ENCODE measurements at regions not wholly inside any gene's neighbourhood (a gene's known extent, or its start where the extent isn't known, plus 50 kb on each side); places are given as distances from the start of the nearest gene placed in this dataset.

- Mint-ChIP-seq H3K36me3 (ENCODE audit: low read depth) (no peaks in the 10 kb centered on the region), H3K9me3 (no peaks in the 10 kb centered on the region), H3K27me3 (ENCODE audit: low read depth) (no peaks in the 10 kb centered on the region), H3K27ac (no peak overlapping the region), H3K4me3 (no peak overlapping the region), H3K4me1 (ENCODE audit: low read depth) (no peaks in the 10 kb centered on the region)
Observed at GRCh38 chr5:61771808-61772207, 439.8 kb downstream of the ZSWIM6 start.

GRCh38 chr5:61775901-61776300 lies 443.8 kb downstream of the ZSWIM6 start:
- Mint-ChIP-seq H3K4me3 (no peak overlapping the region), H3K36me3 (ENCODE audit: low read depth) (no peaks in the 10 kb centered on the region), H3K27ac (no peak overlapping the region), H3K4me1 (ENCODE audit: low read depth) (no peaks in the 10 kb centered on the region), H3K27me3 (ENCODE audit: low read depth) (no peaks in the 10 kb centered on the region), H3K9me3 (no peaks in the 10 kb centered on the region)

GRCh38 chr5:61777292-61777691 lies 445.2 kb downstream of the ZSWIM6 start:
- no peaks in the 10 kb centered on the region for H3K27me3 Mint-ChIP-seq (ENCODE audit: low read depth)
- no peaks in the 10 kb centered on the region for H3K36me3 Mint-ChIP-seq (ENCODE audit: low read depth)
- no peaks in the 10 kb centered on the region for H3K4me1 Mint-ChIP-seq (ENCODE audit: low read depth)
- no peak overlapping the region for H3K4me3 Mint-ChIP-seq
- H3K27ac Mint-ChIP-seq = no peak overlapping the region
- H3K9me3 Mint-ChIP-seq = no peaks in the 10 kb centered on the region

GRCh38 chr5:61779743-61780142 lies 447.7 kb downstream of the ZSWIM6 start:
- Mint-ChIP-seq H3K4me1 (ENCODE audit: low read depth) (no peaks in the 10 kb centered on the region), H3K36me3 (ENCODE audit: low read depth) (no peaks in the 10 kb centered on the region), H3K9me3 (no peaks in the 10 kb centered on the region), H3K27me3 (ENCODE audit: low read depth) (no peaks in the 10 kb centered on the region), H3K4me3 (no peak overlapping the region), H3K27ac (no peak overlapping the region)

- H3K27ac Mint-ChIP-seq = no peak overlapping the region
- H3K27me3 Mint-ChIP-seq (ENCODE audit: low read depth) = no peaks in the 10 kb centered on the region
- H3K4me1 Mint-ChIP-seq (ENCODE audit: low read depth) = no peaks in the 10 kb centered on the region
- no peaks in the 10 kb centered on the region for H3K36me3 Mint-ChIP-seq (ENCODE audit: low read depth)
- no peak overlapping the region for H3K4me3 Mint-ChIP-seq
- no peaks in the 10 kb centered on the region for H3K9me3 Mint-ChIP-seq
Observed at GRCh38 chr5:61783481-61783880, 451.4 kb downstream of the ZSWIM6 start.

- Mint-ChIP-seq H3K27ac (no peak overlapping the region), H3K36me3 (ENCODE audit: low read depth) (no peaks in the 10 kb centered on the region), H3K27me3 (ENCODE audit: low read depth) (no peaks in the 10 kb centered on the region), H3K4me3 (no peak overlapping the region), H3K9me3 (no peaks in the 10 kb centered on the region), H3K4me1 (ENCODE audit: low read depth) (no peaks in the 10 kb centered on the region)
Observed at GRCh38 chr5:61784341-61784740, 452.3 kb downstream of the ZSWIM6 start.

- H3K36me3 Mint-ChIP-seq (ENCODE audit: low read depth) = no peaks in the 10 kb centered on the region
- no peak overlapping the region for H3K27ac Mint-ChIP-seq
- no peak overlapping the region for H3K4me3 Mint-ChIP-seq
- no peaks in the 10 kb centered on the region for H3K9me3 Mint-ChIP-seq
- H3K27me3 Mint-ChIP-seq (ENCODE audit: low read depth) = no peaks in the 10 kb centered on the region
- H3K4me1 Mint-ChIP-seq (ENCODE audit: low read depth) = no peaks in the 10 kb centered on the region
Observed at GRCh38 chr5:61788548-61788947, 456.5 kb downstream of the ZSWIM6 start.

- H3K4me1 Mint-ChIP-seq (ENCODE audit: low read depth) = no peaks in the 10 kb centered on the region
- no peaks in the 10 kb centered on the region for H3K27me3 Mint-ChIP-seq (ENCODE audit: low read depth)
- H3K9me3 Mint-ChIP-seq = no peaks in the 10 kb centered on the region
- no peak overlapping the region for H3K27ac Mint-ChIP-seq
- H3K36me3 Mint-ChIP-seq (ENCODE audit: low read depth) = no peaks in the 10 kb centered on the region
- H3K4me3 Mint-ChIP-seq = no peak overlapping the region
Observed at GRCh38 chr5:61790007-61790406, 457.9 kb downstream of the ZSWIM6 start.

- no peaks in the 10 kb centered on the region for H3K9me3 Mint-ChIP-seq
- no peak overlapping the region for H3K4me3 Mint-ChIP-seq
- H3K27ac Mint-ChIP-seq = no peak overlapping the region
- H3K4me1 Mint-ChIP-seq (ENCODE audit: low read depth) = no peaks in the 10 kb centered on the region
- H3K36me3 Mint-ChIP-seq (ENCODE audit: low read depth) = no peaks in the 10 kb centered on the region
- no peaks in the 10 kb centered on the region for H3K27me3 Mint-ChIP-seq (ENCODE audit: low read depth)
Observed at GRCh38 chr5:61790678-61791077, 458.6 kb downstream of the ZSWIM6 start.

- no peak overlapping the region for H3K4me3 Mint-ChIP-seq
- no peaks in the 10 kb centered on the region for H3K27me3 Mint-ChIP-seq (ENCODE audit: low read depth)
- H3K4me1 Mint-ChIP-seq (ENCODE audit: low read depth) = no peaks in the 10 kb centered on the region
Observed at GRCh38 chr5:61796773-61797172, 464.7 kb downstream of the ZSWIM6 start.

GRCh38 chr5:61800450-61800849 lies 468.4 kb downstream of the ZSWIM6 start:
- H3K27me3 Mint-ChIP-seq (ENCODE audit: low read depth) = no peaks in the 10 kb centered on the region
- no peak overlapping the region for H3K4me3 Mint-ChIP-seq
- no peaks in the 10 kb centered on the region for H3K4me1 Mint-ChIP-seq (ENCODE audit: low read depth)
- no peaks in the 10 kb centered on the region for H3K36me3 Mint-ChIP-seq (ENCODE audit: low read depth)
- no peaks in the 10 kb centered on the region for H3K9me3 Mint-ChIP-seq
- no peak overlapping the region for H3K27ac Mint-ChIP-seq

More at GRCh38 chr5:61796773-61797172, 464.7 kb downstream of the ZSWIM6 start:
- no peak overlapping the region for H3K27ac Mint-ChIP-seq
- no peaks in the 10 kb centered on the region for H3K9me3 Mint-ChIP-seq
- no peaks in the 10 kb centered on the region for H3K36me3 Mint-ChIP-seq (ENCODE audit: low read depth)

GRCh38 chr5:61801174-61801573 lies 469.1 kb downstream of the ZSWIM6 start:
- H3K4me1 Mint-ChIP-seq (ENCODE audit: low read depth) = no peaks in the 10 kb centered on the region
- H3K36me3 Mint-ChIP-seq (ENCODE audit: low read depth) = no peaks in the 10 kb centered on the region
- no peak overlapping the region for H3K27ac Mint-ChIP-seq
- H3K9me3 Mint-ChIP-seq = no peaks in the 10 kb centered on the region
- H3K27me3 Mint-ChIP-seq (ENCODE audit: low read depth) = no peaks in the 10 kb centered on the region
- no peak overlapping the region for H3K4me3 Mint-ChIP-seq

GRCh38 chr5:61802456-61802855 lies 470.4 kb downstream of the ZSWIM6 start:
- Mint-ChIP-seq H3K4me1 (ENCODE audit: low read depth) (no peaks in the 10 kb centered on the region), H3K36me3 (ENCODE audit: low read depth) (no peaks in the 10 kb centered on the region), H3K9me3 (no peaks in the 10 kb centered on the region), H3K27me3 (ENCODE audit: low read depth) (no peaks in the 10 kb centered on the region), H3K4me3 (no peak overlapping the region), H3K27ac (no peak overlapping the region)

- Mint-ChIP-seq H3K27me3 (ENCODE audit: low read depth) (no peaks in the 10 kb centered on the region), H3K4me1 (ENCODE audit: low read depth) (no peaks in the 10 kb centered on the region), H3K4me3 (no peak overlapping the region), H3K27ac (no peak overlapping the region), H3K9me3 (no peaks in the 10 kb centered on the region), H3K36me3 (ENCODE audit: low read depth) (no peaks in the 10 kb centered on the region)
Observed at GRCh38 chr5:61805101-61805500, 473.0 kb downstream of the ZSWIM6 start.

GRCh38 chr5:61806491-61807020 lies 474.5 kb downstream of the ZSWIM6 start:
- Mint-ChIP-seq H3K36me3 (ENCODE audit: low read depth) (no peaks in the 10 kb centered on the region), H3K27ac (no peak overlapping the region), H3K9me3 (no peaks in the 10 kb centered on the region), H3K4me1 (ENCODE audit: low read depth) (peaks cover 2% of the 10 kb centered on the region), H3K27me3 (ENCODE audit: low read depth) (no peaks in the 10 kb centered on the region), H3K4me3 (no peak overlapping the region)

GRCh38 chr5:61808091-61808490 lies 476.0 kb downstream of the ZSWIM6 start:
- Mint-ChIP-seq H3K27me3 (ENCODE audit: low read depth) (no peaks in the 10 kb centered on the region), H3K4me3 (no peak overlapping the region), H3K36me3 (ENCODE audit: low read depth) (no peaks in the 10 kb centered on the region), H3K9me3 (no peaks in the 10 kb centered on the region), H3K27ac (no peak overlapping the region), H3K4me1 (ENCODE audit: low read depth) (peaks cover 2% of the 10 kb centered on the region)
